A549 (cell line): ENCODE measurements at regions not wholly inside any gene's neighbourhood (a gene's known extent, or its start where the extent isn't known, plus 50 kb on each side); places are given as distances from the start of the nearest gene placed in this dataset.
A peak's percentile ranks its signal among the peaks of the same experiment; 100 is the strongest.

Experiments
- ATAC-seq, 2 experiments: fragments of 200-7000 bp in 1 of 2; fragments of >200 bp in 1 of 2; cut with Nextera tagmentation in 1 of 2; cut with Tn5 transposase in 1 of 2; 3 replicates each; pipeline versions ENCODE4 v1.8.0 to v1.9.1; 2018 to 2020; ENCODE audit warnings: mild to moderate bottlenecking in 1 of 2, moderate library complexity in 1 of 2
- CTCF ChIA-PET: fragments of 300-600 bp; sonication (Branson Sonifier 250); formaldehyde crosslinking; extraction: SDS; loops from one replicate; lab custom pipeline; 2021; ENCODE audit warnings: antibody characterized with exemption, inconsistent platforms; lab: Yijun Ruan, JAX
- POLR2A ChIA-PET: fragments of 350-600 bp; formaldehyde crosslinking; extraction: SDS; loops from one replicate; lab custom pipeline; 2021; ENCODE audit warnings: antibody characterized with exemption, inconsistent platforms; lab: Yijun Ruan, JAX
- DNase-seq, 2 experiments: peaks; one replicate each; pipeline versions ENCODE4 v3.0.0 to v3.0.0-alpha.2; 2011 to 2016; ENCODE audit warnings: low read depth in 1 of 2, low spot score in 1 of 2
- FAIRE-seq: peaks from 2 replicates; lab custom pipeline; 2011; peaks lifted over from hg19 to GRCh38; lab: Jason Lieb, UNC
- H3K27ac ChIP-seq, 2 experiments: fragments of >200 bp; sonication (Bioruptor Twin); formaldehyde crosslinking; 3 replicates each; pipeline ENCODE4 v1.5.1; 2016 to 2017
- H3K4me1 ChIP-seq: fragments of >200 bp; sonication (Bioruptor Twin); formaldehyde crosslinking; 3 replicates; pipeline ENCODE4 v1.6.1; 2016
- H3K4me2 ChIP-seq: fragments of >200 bp; sonication (Bioruptor Twin); formaldehyde crosslinking; 3 replicates; pipeline ENCODE4 v1.6.1; 2016
- H3K4me3 ChIP-seq: fragments of >200 bp; sonication (Bioruptor Twin); formaldehyde crosslinking; 3 replicates; pipeline ENCODE4 v1.5.1; 2016
- H3K9me3 ChIP-seq: fragments of >200 bp; sonication (Bioruptor Twin); formaldehyde crosslinking; 3 replicates; pipeline ENCODE4 v1.6.1; 2016
- ATOH8 ChIP-seq: fragments of 250-450 bp; sonication (Bioruptor Pico); IDR thresholded peaks from 2 replicates; pipeline ENCODE4 v1.5.0; 2020; ENCODE audit warnings: low read depth, mild to moderate bottlenecking, moderate library complexity
- BCL3 ChIP-seq: fragments of >200 bp; sonication (Bioruptor Twin); formaldehyde crosslinking; IDR thresholded peaks from 3 replicates; pipeline ENCODE4 v1.6.1; 2016
- BHLHE40 ChIP-seq: IDR thresholded peaks from 2 replicates; pipeline ENCODE4 v1.6.1; 2012; ENCODE audit warnings: low read depth, low read length, inconsistent platforms
- CBX8 ChIP-seq: fragments of 200-600 bp; sonication (generic); IDR thresholded peaks from 2 replicates; pipeline ENCODE4 v1.6.1; 2016
- CEBPB ChIP-seq, 2 experiments: fragments of >200 bp in 1 of 2; sonication (Bioruptor Twin) in 1 of 2; formaldehyde crosslinking in 1 of 2; IDR thresholded peaks; 2 replicates each; pipeline ENCODE4 v1.6.1; 2012 to 2016
- CHD4 ChIP-seq: fragments of 200-600 bp; sonication (generic); IDR thresholded peaks from 2 replicates; pipeline ENCODE4 v1.6.1; 2016; ENCODE audit warnings: antibody characterized with exemption, mild to moderate bottlenecking, borderline replicate concordance
- FOSB ChIP-seq: fragments of 250-450 bp; sonication (Bioruptor Pico); IDR thresholded peaks from 2 replicates; pipeline ENCODE4 v1.5.0; 2020; ENCODE audit warnings: mild to moderate bottlenecking, moderate library complexity
- FOSL2 ChIP-seq, 2 experiments: fragments of 450-650 bp in 1 of 2; fragments of >200 bp in 1 of 2; sonication (Bioruptor Twin) in 1 of 2; formaldehyde crosslinking; IDR thresholded peaks; 2 replicates each; pipeline versions ENCODE4 v1.5.0 to v1.6.1; 2016 to 2020; ENCODE audit warnings: mild to moderate bottlenecking in 1 of 2, moderate library complexity in 1 of 2
- GATA3 ChIP-seq: IDR thresholded peaks from 2 replicates; pipeline ENCODE4 v1.6.1; 2012; ENCODE audit warnings: borderline replicate concordance
- HDAC2 ChIP-seq: fragments of 200-600 bp; sonication (generic); IDR thresholded peaks from 2 replicates; pipeline ENCODE4 v1.6.1; 2016
- HEYL ChIP-seq: fragments of 250-450 bp; sonication (Bioruptor Pico); IDR thresholded peaks from 2 replicates; pipeline ENCODE4 v1.8.0; 2021; ENCODE audit warnings: mild to moderate bottlenecking, moderate library complexity
- HOXB13 ChIP-seq: fragments of 250-450 bp; sonication (Bioruptor Pico); IDR thresholded peaks from 2 replicates; pipeline ENCODE4 v1.5.0; 2020; ENCODE audit warnings: low read depth, mild to moderate bottlenecking, moderate library complexity
- HOXB5 ChIP-seq: fragments of 250-450 bp; sonication (Bioruptor Pico); IDR thresholded peaks from 2 replicates; pipeline ENCODE4 v1.5.0; 2020; ENCODE audit warnings: mild to moderate bottlenecking, moderate library complexity
- JUNB ChIP-seq: fragments of >200 bp; sonication (Bioruptor Twin); formaldehyde crosslinking; IDR thresholded peaks from 2 replicates; pipeline ENCODE4 v1.6.1; 2016
- KDM5A ChIP-seq: fragments of 200-600 bp; sonication (generic); IDR thresholded peaks from 2 replicates; pipeline ENCODE4 v1.6.1; 2016; ENCODE audit warnings: antibody characterized with exemption, mild to moderate bottlenecking
- MYC ChIP-seq: IDR thresholded peaks from 2 replicates; pipeline ENCODE4 v1.6.1; 2012; ENCODE audit warnings: mild to moderate bottlenecking, inconsistent platforms, low read length, improper control_type of control experiment, borderline replicate concordance
- NFE2L2 ChIP-seq: fragments of 150-350 bp; conservative IDR thresholded peaks from 2 replicates; pipeline ENCODE4 v1.6.1; 2014; ENCODE audit warnings: low read length
- NPAS2 ChIP-seq: fragments of 250-450 bp; sonication (Bioruptor Pico); IDR thresholded peaks from 2 replicates; pipeline ENCODE4 v1.8.0; 2022; ENCODE audit warnings: mild to moderate bottlenecking, moderate library complexity, borderline replicate concordance
- NR3C1 ChIP-seq: fragments of >200 bp; sonication (Bioruptor Twin); formaldehyde crosslinking; IDR thresholded peaks from 3 replicates; pipeline ENCODE4 v1.6.1; 2017
- PBX3 ChIP-seq: IDR thresholded peaks from 2 replicates; pipeline ENCODE4 v1.6.1; 2012
- PHF8 ChIP-seq: fragments of 200-600 bp; sonication (generic); IDR thresholded peaks from 2 replicates; pipeline ENCODE4 v1.6.1; 2016; ENCODE audit warnings: low read depth, mild to moderate bottlenecking, antibody characterized with exemption, moderate library complexity, borderline replicate concordance
- POLR2A ChIP-seq: IDR thresholded peaks from 2 replicates; pipeline ENCODE4 v1.6.1; 2012; ENCODE audit warnings: mild to moderate bottlenecking, low read length
- RAD21 ChIP-seq, 2 experiments: fragments of >200 bp in 1 of 2; sonication (Bioruptor Twin) in 1 of 2; formaldehyde crosslinking in 1 of 2; IDR thresholded peaks in 1 of 2; conservative IDR thresholded peaks in 1 of 2; 2 replicates in 1 of 2; 3 replicates in 1 of 2; pipeline ENCODE4 v1.6.1; 2012 to 2018; ENCODE audit warnings: inconsistent platforms in 1 of 2
- RARB ChIP-seq: fragments of 250-450 bp; sonication (Bioruptor Pico); IDR thresholded peaks from 2 replicates; pipeline ENCODE4 v1.8.0; 2021; ENCODE audit warnings: mild to moderate bottlenecking, moderate library complexity
- RCOR1 ChIP-seq: fragments of 150-350 bp; IDR thresholded peaks from 2 replicates; pipeline ENCODE4 v1.6.1; 2014; ENCODE audit warnings: antibody characterized with exemption, low read length, low read depth
- REST ChIP-seq: fragments of 200-600 bp; sonication (generic); IDR thresholded peaks from 2 replicates; pipeline ENCODE4 v1.6.1; 2016; ENCODE audit warnings: antibody characterized with exemption, mild to moderate bottlenecking, moderate library complexity
- RFX5 ChIP-seq: fragments of 450-650 bp; IDR thresholded peaks from 2 replicates; pipeline ENCODE4 v1.7.1; 2014; ENCODE audit warnings: antibody characterized with exemption, mild to moderate bottlenecking, moderate library complexity
- SMC3 ChIP-seq: fragments of >200 bp; sonication (Bioruptor Twin); formaldehyde crosslinking; IDR thresholded peaks from 3 replicates; pipeline ENCODE4 v1.6.1; 2018; ENCODE audit warnings: inconsistent platforms
- TP53 ChIP-seq: fragments of 250-450 bp; sonication (Bioruptor Pico); IDR thresholded peaks from 2 replicates; pipeline ENCODE4 v1.5.0; 2021; ENCODE audit warnings: mild to moderate bottlenecking, moderate library complexity
- WGBS: methylation state at CpG from one replicate; pipeline ENCODE4 v1.1.6; 2017; ENCODE audit errors: missing lambda C conversion rate; 5-methylcytosine and 5-hydroxymethylcytosine counted together

- H3K27ac ChIP-seq: 0 out of 6 replicates have a peak overlapping the region, but pooled peaks of 1 of the 2 experiments have one; percentile 31
- TF ChIP-seq SMC3: no peak
- TF ChIP-seq KDM5A: no peak
- TF ChIP-seq REST: no peak
- no peak for TF ChIP-seq BCL3
- TF ChIP-seq NPAS2: no peak
- TF ChIP-seq ATOH8: no peak
- no peak for TF ChIP-seq NFE2L2
- TF ChIP-seq HOXB13 (CRISPR knock-in tag): no peak
- no peak for TF ChIP-seq JUNB
- no peak for TF ChIP-seq RCOR1
- TF ChIP-seq HEYL (CRISPR knock-in tag): no peak
- TF ChIP-seq FOSB (CRISPR knock-in tag): no peak
- TF ChIP-seq TP53 (CRISPR knock-in tag): no peak
- TF ChIP-seq PBX3: no peak
- TF ChIP-seq MYC: no peak
- TF ChIP-seq RAD21 (conservative IDR thresholded peaks at IDR 0.05 in 1 of 2, IDR thresholded peaks at IDR 0.05 in 1 of 2): no peak
- TF ChIP-seq POLR2A: no peak
- ChIA-PET CTCF (no interaction called here), POLR2A (no interaction called here)
- 49% methylated on average over 2 of the region's 2 CpGs for WGBS
- H3K4me2 ChIP-seq: no peak overlapping the region
- FAIRE-seq (no peak), ATAC-seq (no peak), DNase-seq (peak in 1 of 2 experiments; percentile 55)
- H3K4me3 ChIP-seq: no peak overlapping the region
- H3K4me1 ChIP-seq: peaks cover 20% of the 10 kb centered on the region
- peaks cover 9% of the 10 kb centered on the region; the same call in 2 of the 3 replicates for H3K9me3 ChIP-seq
Observed at GRCh38 chr22:47333625-47334024, 571.2 kb downstream of the TBC1D22A start.

- Histone ChIP-seq H3K4me1 (peaks cover 22% of the 10 kb centered on the region), H3K27ac (no peak overlapping the region; a peak in 1 of 6 replicates), H3K4me3 (no peak overlapping the region), H3K4me2 (no peak overlapping the region), H3K9me3 (peaks cover 9% of the 10 kb centered on the region; the same call in 2 of the 3 replicates)
- no peak for TF ChIP-seq POLR2A
- no peak for TF ChIP-seq RAD21 (conservative IDR thresholded peaks at IDR 0.05 in 1 of 2, IDR thresholded peaks at IDR 0.05 in 1 of 2)
- no peak for TF ChIP-seq HDAC2
- TF ChIP-seq GATA3: no peak
- TF ChIP-seq RFX5: no peak
- no peak for TF ChIP-seq CBX8
- TF ChIP-seq BCL3: no peak
- no peak for TF ChIP-seq FOSL2 (IDR thresholded peaks at IDR 0.05)
- TF ChIP-seq FOSL2 (CRISPR knock-in tag; IDR thresholded peaks at IDR 0.05): no peak
- TF ChIP-seq BHLHE40: no peak
- no peak for TF ChIP-seq HEYL (CRISPR knock-in tag)
- TF ChIP-seq HOXB13 (CRISPR knock-in tag): no peak
- TF ChIP-seq HOXB5 (CRISPR knock-in tag): no peak
- TF ChIP-seq CHD4: no peak
- no peak for TF ChIP-seq NR3C1
- no peak for TF ChIP-seq MYC
- no peak for TF ChIP-seq RARB (CRISPR knock-in tag)
- TF ChIP-seq PHF8: no peak
- no peak for TF ChIP-seq CEBPB (IDR thresholded peaks at IDR 0.05)
- POLR2A ChIA-PET: no interaction called here
- CTCF ChIA-PET: no interaction called here
- ATAC-seq (no peak), FAIRE-seq (no peak), DNase-seq (no peak)
- WGBS: 93% methylated on average over 9 of the region's 14 CpGs
Observed at GRCh38 chr22:47332246-47332980, 570.0 kb downstream of the TBC1D22A start.
